GM19452 (cell line): ENCODE measurements at regions not wholly inside any gene's neighbourhood (a gene's known extent, or its start where the extent isn't known, plus 50 kb on each side); places are given as distances from the start of the nearest gene placed in this dataset.
"Not testable (repeated sequence)": the region's sequence is repeated elsewhere in the genome, so short reads cannot be mapped to it uniquely, and the experiment has no call there.

Source experiments
- ATAC-seq: cut with Tn5 transposase; IDR thresholded peaks from one replicate; pipeline ENCODE4 v1.9.1; 2021; ENCODE audit not compliant: unreplicated experiment

- ATAC-seq: no peak
Observed at GRCh38 chr7:125061776-125062397, 132.3 kb upstream of the POT1 start.

GRCh38 chr7:125061083-125061745 is 131.6 kb upstream of the POT1 start:
- not testable (repeated sequence) for ATAC-seq

- no peak for ATAC-seq
Observed at GRCh38 chr7:125059861-125060456, 130.3 kb upstream of the POT1 start.

GRCh38 chr7:125057963-125058362 is 128.3 kb upstream of the POT1 start:
- ATAC-seq: no peak

- ATAC-seq: no peak
Observed at GRCh38 chr7:125055376-125055775, 125.8 kb upstream of the POT1 start.

GRCh38 chr7:125046767-125047166 is 117.1 kb upstream of the POT1 start:
- ATAC-seq: no peak

GRCh38 chr7:125033506-125033905 is 103.9 kb upstream of the POT1 start:
- no peak for ATAC-seq

GRCh38 chr7:125032943-125033342 is 103.3 kb upstream of the POT1 start:
- ATAC-seq: no peak

- ATAC-seq: no peak
Observed at GRCh38 chr7:125030756-125031387, 101.2 kb upstream of the POT1 start.

- ATAC-seq: no peak
Observed at GRCh38 chr7:125025620-125026019, 96.0 kb upstream of the POT1 start.

- ATAC-seq: no peak
Observed at GRCh38 chr7:125020801-125021200, 91.2 kb upstream of the POT1 start.

- ATAC-seq: no peak
Observed at GRCh38 chr7:125010540-125010939, 80.9 kb upstream of the POT1 start.

- ATAC-seq: no peak
Observed at GRCh38 chr7:124996778-124997177, 67.2 kb upstream of the POT1 start.

- ATAC-seq: no peak
Observed at GRCh38 chr7:124992851-124993562, 63.4 kb upstream of the POT1 start.

GRCh38 chr7:124989911-124990310 is 60.3 kb upstream of the POT1 start:
- no peak for ATAC-seq
